ENCODE measurements at regions not wholly inside any gene's neighbourhood (a gene's known extent, or its start where the extent isn't known, plus 50 kb on each side); places are given as distances from the start of the nearest gene placed in this dataset.

DNA sequence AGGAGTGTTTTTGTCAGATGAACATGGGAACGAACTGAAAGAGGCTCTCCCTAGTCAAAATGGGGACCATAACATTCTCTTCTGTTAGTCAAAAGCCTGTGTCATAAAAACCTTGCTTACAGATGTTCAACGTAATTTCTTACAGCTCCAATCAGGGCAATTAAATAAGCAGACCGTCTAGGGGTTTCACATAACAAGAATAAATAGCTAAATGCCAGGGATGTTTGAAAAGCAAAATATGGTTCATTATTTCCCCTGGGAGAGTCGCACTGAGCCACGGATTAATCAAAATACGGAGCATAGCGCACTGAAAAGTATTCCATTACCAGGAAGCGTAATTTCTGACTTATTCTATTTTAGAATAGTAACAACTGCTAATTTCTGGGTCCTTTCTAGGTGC lies 63.7 kb upstream of the MRI1 start:
- no peaks in the 10 kb centered on the region for H3K4me1 ChIP-seq
- no peaks in the 10 kb centered on the region for H3K36me3 ChIP-seq
- intact Hi-C loops (cut with DNase I), result no loop called here
- TF ChIP-seq POLR2A (IDR thresholded peaks at IDR 0.05) (no peak), POLR2AphosphoS5 (IDR thresholded peaks at IDR 0.05; ENCODE audit: insufficient read depth in 1 of 2, low read depth in 1 of 2) (no peak)
- TF ChIP-seq, protein P1, sequence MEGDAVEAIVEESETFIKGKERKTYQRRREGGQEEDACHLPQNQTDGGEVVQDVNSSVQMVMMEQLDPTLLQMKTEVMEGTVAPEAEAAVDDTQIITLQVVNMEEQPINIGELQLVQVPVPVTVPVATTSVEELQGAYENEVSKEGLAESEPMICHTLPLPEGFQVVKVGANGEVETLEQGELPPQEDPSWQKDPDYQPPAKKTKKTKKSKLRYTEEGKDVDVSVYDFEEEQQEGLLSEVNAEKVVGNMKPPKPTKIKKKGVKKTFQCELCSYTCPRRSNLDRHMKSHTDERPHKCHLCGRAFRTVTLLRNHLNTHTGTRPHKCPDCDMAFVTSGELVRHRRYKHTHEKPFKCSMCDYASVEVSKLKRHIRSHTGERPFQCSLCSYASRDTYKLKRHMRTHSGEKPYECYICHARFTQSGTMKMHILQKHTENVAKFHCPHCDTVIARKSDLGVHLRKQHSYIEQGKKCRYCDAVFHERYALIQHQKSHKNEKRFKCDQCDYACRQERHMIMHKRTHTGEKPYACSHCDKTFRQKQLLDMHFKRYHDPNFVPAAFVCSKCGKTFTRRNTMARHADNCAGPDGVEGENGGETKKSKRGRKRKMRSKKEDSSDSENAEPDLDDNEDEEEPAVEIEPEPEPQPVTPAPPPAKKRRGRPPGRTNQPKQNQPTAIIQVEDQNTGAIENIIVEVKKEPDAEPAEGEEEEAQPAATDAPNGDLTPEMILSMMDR (IDR thresholded peaks at IDR 0.05), result no peak
- no peaks in the 10 kb centered on the region for H3K27me3 ChIP-seq
- no peak overlapping the region for H3K4me3 ChIP-seq
- no peak for DNase-seq (ENCODE audit: extremely low spot score in 2 of 2)
- H3K27ac ChIP-seq, result no peak overlapping the region
- H3K9me3 ChIP-seq, result no peaks in the 10 kb centered on the region

DNA sequence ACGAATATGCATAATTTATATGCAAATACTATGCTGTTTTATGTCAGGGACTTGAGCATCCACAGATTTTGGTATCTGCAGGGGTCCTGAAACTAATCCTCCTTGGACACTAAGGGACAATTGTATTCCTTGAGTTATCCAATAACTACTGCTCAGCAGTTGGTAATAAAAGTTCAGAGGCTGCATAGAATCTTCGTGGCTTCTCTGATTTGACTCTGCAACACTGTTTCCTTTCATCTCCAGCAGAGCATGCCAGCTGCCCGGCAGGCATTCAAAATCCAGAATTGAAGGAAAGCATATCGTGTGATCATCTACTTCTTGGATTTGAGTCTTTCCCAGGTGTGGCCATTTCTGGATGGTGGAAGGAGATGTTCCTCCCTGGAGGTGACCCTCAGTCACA lies 64.5 kb upstream of the MRI1 start:
- Histone ChIP-seq H3K27me3 (no peaks in the 10 kb centered on the region), H3K36me3 (no peaks in the 10 kb centered on the region), H3K4me3 (no peak overlapping the region), H3K4me1 (no peaks in the 10 kb centered on the region), H3K9me3 (no peaks in the 10 kb centered on the region), H3K27ac (no peak overlapping the region)
- intact Hi-C loops (cut with DNase I), result no loop called here
- TF ChIP-seq, protein P1 (IDR thresholded peaks at IDR 0.05), result no peak
- DNase-seq (ENCODE audit: extremely low spot score in 2 of 2), result no peak

DNA sequence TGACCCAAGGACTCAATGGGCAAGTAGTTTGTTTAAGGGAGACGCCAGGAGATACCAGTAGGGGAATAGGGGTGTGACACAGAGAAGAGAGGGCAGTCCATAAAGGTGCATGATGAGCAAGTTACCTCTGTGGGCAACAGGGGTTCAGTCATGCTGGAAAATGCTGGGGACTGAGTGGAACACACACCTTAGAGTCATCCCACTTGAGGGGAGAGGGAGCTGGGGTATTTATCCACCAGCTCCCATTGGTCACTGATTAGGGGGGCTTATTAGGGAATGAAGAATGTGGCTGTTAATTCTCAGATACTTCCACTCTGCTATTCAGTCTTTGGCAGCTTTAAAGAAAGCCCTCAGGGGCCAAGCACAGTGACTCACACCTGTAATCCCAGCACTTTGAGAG lies 67.5 kb upstream of the MRI1 start:
- no peak for DNase-seq (ENCODE audit: extremely low spot score in 2 of 2)
- Histone ChIP-seq H3K36me3 (no peaks in the 10 kb centered on the region), H3K27ac (no peak overlapping the region), H3K27me3 (no peaks in the 10 kb centered on the region), H3K4me3 (no peak overlapping the region), H3K4me1 (peaks cover 2% of the 10 kb centered on the region), H3K9me3 (no peaks in the 10 kb centered on the region)
- TF ChIP-seq POLR2AphosphoS5 (IDR thresholded peaks at IDR 0.05; ENCODE audit: insufficient read depth in 1 of 2, low read depth in 1 of 2) (no peak), POLR2A (IDR thresholded peaks at IDR 0.05) (no peak)
- TF ChIP-seq, protein P1 (IDR thresholded peaks at IDR 0.05), result no peak
- intact Hi-C loops (cut with DNase I), result no loop called here

DNA sequence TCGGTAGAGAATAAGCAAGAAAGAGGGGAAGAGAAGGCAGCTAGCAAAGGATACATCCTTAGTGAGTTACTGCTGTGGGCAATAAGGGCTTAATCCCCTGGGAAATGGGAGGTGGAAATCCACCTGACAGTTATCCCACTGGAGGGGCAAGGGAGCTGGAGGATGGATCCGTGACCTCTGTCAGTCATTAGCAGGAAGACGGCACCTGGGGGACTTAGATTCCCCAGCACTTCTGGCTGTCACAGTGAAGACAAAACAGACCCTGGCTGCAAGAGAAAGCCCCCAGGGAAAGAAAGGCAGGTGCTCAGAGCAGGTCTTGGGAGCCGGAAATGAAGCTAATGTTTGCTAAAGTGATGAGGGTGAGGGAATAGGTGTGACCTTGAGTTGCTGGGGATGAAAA lies 70.4 kb upstream of the MRI1 start:
- no peaks in the 10 kb centered on the region for H3K9me3 ChIP-seq
- H3K36me3 ChIP-seq, result no peaks in the 10 kb centered on the region
- H3K4me3 ChIP-seq, result no peak overlapping the region
- TF ChIP-seq POLR2AphosphoS5 (IDR thresholded peaks at IDR 0.05; ENCODE audit: insufficient read depth in 1 of 2, low read depth in 1 of 2) (no peak), POLR2A (IDR thresholded peaks at IDR 0.05) (no peak)
- TF ChIP-seq, protein P1 (IDR thresholded peaks at IDR 0.05), result no peak
- peaks cover 5% of the 10 kb centered on the region for H3K4me1 ChIP-seq
- H3K27ac ChIP-seq, result no peak overlapping the region
- no peak for DNase-seq (ENCODE audit: extremely low spot score in 2 of 2)
- intact Hi-C loops (cut with DNase I), result no loop called here
- H3K27me3 ChIP-seq, result no peaks in the 10 kb centered on the region

DNA sequence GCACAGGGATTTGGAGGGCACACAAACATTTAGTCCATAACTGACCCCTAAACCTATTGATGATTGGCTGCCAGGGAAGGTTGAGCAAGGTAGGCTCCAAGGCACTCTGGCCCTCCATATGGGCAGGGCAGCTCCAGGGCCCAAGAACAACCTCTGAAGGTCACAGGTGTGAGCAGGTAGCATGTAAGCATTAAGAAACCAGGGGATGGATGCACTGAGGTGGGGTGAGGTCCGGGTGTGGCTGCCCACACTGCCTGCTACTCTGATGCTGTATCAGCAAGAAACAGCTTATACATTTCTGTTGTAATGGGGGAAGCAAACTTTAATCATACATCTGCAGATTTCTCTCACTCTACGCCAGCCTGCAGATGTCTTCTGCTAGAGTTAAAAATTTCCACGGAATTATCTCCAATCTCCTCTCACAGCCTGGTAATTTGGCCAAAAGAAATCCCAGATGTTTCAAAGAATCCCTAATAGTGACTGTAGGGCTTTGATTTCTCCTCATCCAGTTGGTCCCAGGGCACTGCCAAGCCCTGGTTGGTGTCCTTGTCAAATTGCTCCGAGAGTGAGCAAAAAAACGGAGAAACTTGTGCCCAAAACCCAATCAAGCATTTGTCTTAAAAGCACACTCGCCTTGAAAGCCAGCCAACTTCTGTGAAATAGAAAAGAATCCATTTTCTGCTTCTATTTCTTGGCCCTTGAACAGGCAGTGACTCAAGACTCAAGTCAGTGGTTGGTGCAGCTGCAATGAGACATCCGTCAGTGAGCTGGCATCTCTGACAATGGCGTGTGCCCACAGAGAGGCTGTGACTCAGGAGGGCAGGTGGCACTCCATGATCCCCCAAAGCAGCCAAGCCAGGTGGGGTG lies 72.5 kb upstream of the MRI1 start:
- intact Hi-C loops (cut with DNase I), result no loop called here
- Histone ChIP-seq H3K4me1 (peaks cover 5% of the 10 kb centered on the region), H3K27me3 (no peaks in the 10 kb centered on the region), H3K4me3 (no peak overlapping the region), H3K36me3 (no peaks in the 10 kb centered on the region), H3K9me3 (no peaks in the 10 kb centered on the region), H3K27ac (no peak overlapping the region)
- TF ChIP-seq POLR2A (IDR thresholded peaks at IDR 0.05) (no peak), POLR2AphosphoS5 (IDR thresholded peaks at IDR 0.05; ENCODE audit: insufficient read depth in 1 of 2, low read depth in 1 of 2) (no peak)
- TF ChIP-seq, protein P1 (IDR thresholded peaks at IDR 0.05), result no peak
- no peak for DNase-seq (ENCODE audit: extremely low spot score in 2 of 2)
